Activated T-cell treated with anti-CD3 and anti-CD28 coated beads, Interleukin-2, amount 50 U/mL, for 24 hours (primary cell): ENCODE measurements at regions not wholly inside any gene's neighbourhood (a gene's known extent, or its start where the extent isn't known, plus 50 kb on each side); places are given as distances from the start of the nearest gene placed in this dataset.

ENCODE experiments used
- DNase-seq: peaks from one replicate; pipeline ENCODE4 v3.0.0-alpha.2; 2020
- H3K27ac Mint-ChIP-seq: 2 replicates; pipeline ENCODE4 v1.8.0; 2020; ENCODE audit warnings: mild to moderate bottlenecking, mixed read lengths
- H3K27me3 Mint-ChIP-seq: 2 replicates; pipeline ENCODE4 v1.8.0; 2020; ENCODE audit warnings: mixed read lengths
- H3K36me3 Mint-ChIP-seq: 2 replicates; pipeline ENCODE4 v1.8.0; 2020; ENCODE audit warnings: low read depth, mixed read lengths
- H3K4me1 Mint-ChIP-seq: 2 replicates; pipeline ENCODE4 v1.8.0; 2020; ENCODE audit warnings: low read depth, mixed read lengths
- H3K4me3 Mint-ChIP-seq: 2 replicates; pipeline ENCODE4 v1.8.0; 2020; ENCODE audit warnings: mild to moderate bottlenecking, moderate library complexity, mixed read lengths
- H3K9me3 Mint-ChIP-seq: 2 replicates; pipeline ENCODE4 v1.8.0; 2020; ENCODE audit warnings: mixed read lengths

- no peaks in the 10 kb centered on the region for H3K36me3 Mint-ChIP-seq
- no peak overlapping the region for H3K27ac Mint-ChIP-seq
- no peak for DNase-seq
- no peaks in the 10 kb centered on the region for H3K27me3 Mint-ChIP-seq
- no peak overlapping the region for H3K4me3 Mint-ChIP-seq
- H3K9me3 Mint-ChIP-seq = no peaks in the 10 kb centered on the region
- no peaks in the 10 kb centered on the region for H3K4me1 Mint-ChIP-seq
Observed at GRCh38 chr1:213821943-213822334, 165.8 kb upstream of the PROX1 start.

DNA sequence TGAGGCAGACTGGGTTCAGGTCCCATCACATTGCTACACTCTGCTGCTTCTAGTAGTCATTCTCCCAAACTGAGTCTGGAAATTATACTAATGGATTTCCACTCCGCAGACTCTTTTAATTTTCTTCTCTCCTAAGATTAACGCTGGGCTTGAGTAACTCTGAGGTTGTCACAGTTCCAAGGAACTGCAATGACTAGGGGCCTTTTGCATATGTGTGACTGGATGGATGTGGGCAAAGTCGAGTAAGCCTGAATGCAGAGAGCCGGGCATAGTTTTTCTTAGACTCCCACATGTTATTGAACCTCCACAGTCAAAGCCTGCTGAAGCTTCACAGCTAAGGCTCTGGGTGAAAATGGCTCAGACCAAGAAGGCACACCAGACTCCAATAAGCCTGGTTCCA, 160.9 kb upstream of the PROX1 start:
- Mint-ChIP-seq H3K27ac (no peak overlapping the region), H3K27me3 (no peaks in the 10 kb centered on the region), H3K4me3 (no peak overlapping the region), H3K36me3 (no peaks in the 10 kb centered on the region), H3K4me1 (no peaks in the 10 kb centered on the region), H3K9me3 (no peaks in the 10 kb centered on the region)
- DNase-seq = no peak

GRCh38 chr1:213828867-213829266, 158.9 kb upstream of the PROX1 start:
- H3K27ac Mint-ChIP-seq = no peak overlapping the region
- DNase-seq = no peak
- no peaks in the 10 kb centered on the region for H3K9me3 Mint-ChIP-seq
- no peaks in the 10 kb centered on the region for H3K4me1 Mint-ChIP-seq
- H3K27me3 Mint-ChIP-seq = no peaks in the 10 kb centered on the region
- H3K36me3 Mint-ChIP-seq = no peaks in the 10 kb centered on the region
- H3K4me3 Mint-ChIP-seq = no peak overlapping the region

GRCh38 chr1:213829780-213830179, 158.0 kb upstream of the PROX1 start:
- DNase-seq = no peak
- H3K9me3 Mint-ChIP-seq = no peaks in the 10 kb centered on the region
- no peak overlapping the region for H3K27ac Mint-ChIP-seq
- no peaks in the 10 kb centered on the region for H3K36me3 Mint-ChIP-seq
- no peak overlapping the region for H3K4me3 Mint-ChIP-seq
- no peaks in the 10 kb centered on the region for H3K27me3 Mint-ChIP-seq
- no peaks in the 10 kb centered on the region for H3K4me1 Mint-ChIP-seq

DNA sequence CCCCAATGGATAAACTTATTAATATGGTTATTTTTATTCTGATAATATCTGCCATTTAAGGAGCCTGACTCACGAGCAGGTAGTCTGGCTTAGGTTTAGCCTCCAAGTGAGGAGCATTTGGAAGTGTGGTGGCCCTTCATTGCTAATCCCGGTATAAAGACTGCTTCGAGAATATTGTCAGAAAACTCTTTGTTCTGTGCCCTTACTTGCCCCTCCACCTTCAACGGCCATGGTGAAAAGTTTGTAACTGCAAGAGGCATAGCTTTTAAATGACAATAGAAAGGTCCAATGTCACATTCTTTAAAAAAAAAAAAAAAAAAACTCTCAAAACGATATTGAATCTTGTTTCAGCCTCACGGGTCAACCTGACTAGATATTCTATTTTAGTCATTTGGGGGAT, 157.4 kb upstream of the PROX1 start:
- H3K36me3 Mint-ChIP-seq = no peaks in the 10 kb centered on the region
- no peak for DNase-seq
- H3K27me3 Mint-ChIP-seq = no peaks in the 10 kb centered on the region
- H3K4me1 Mint-ChIP-seq = no peaks in the 10 kb centered on the region
- no peak overlapping the region for H3K27ac Mint-ChIP-seq
- no peaks in the 10 kb centered on the region for H3K9me3 Mint-ChIP-seq
- H3K4me3 Mint-ChIP-seq = no peak overlapping the region

GRCh38 chr1:213840575-213840974, 147.2 kb upstream of the PROX1 start:
- Mint-ChIP-seq H3K4me3 (no peak overlapping the region), H3K4me1 (no peaks in the 10 kb centered on the region), H3K9me3 (no peaks in the 10 kb centered on the region), H3K27ac (no peak overlapping the region), H3K27me3 (no peaks in the 10 kb centered on the region), H3K36me3 (no peaks in the 10 kb centered on the region)
- no peak for DNase-seq

- no peak overlapping the region for H3K4me3 Mint-ChIP-seq
- no peaks in the 10 kb centered on the region for H3K36me3 Mint-ChIP-seq
- H3K9me3 Mint-ChIP-seq = no peaks in the 10 kb centered on the region
- H3K27me3 Mint-ChIP-seq = no peaks in the 10 kb centered on the region
- H3K4me1 Mint-ChIP-seq = peaks cover 5% of the 10 kb centered on the region
- DNase-seq = no peak
- no peak overlapping the region for H3K27ac Mint-ChIP-seq
Observed at GRCh38 chr1:213844632-213845031, 143.1 kb upstream of the PROX1 start.

DNA sequence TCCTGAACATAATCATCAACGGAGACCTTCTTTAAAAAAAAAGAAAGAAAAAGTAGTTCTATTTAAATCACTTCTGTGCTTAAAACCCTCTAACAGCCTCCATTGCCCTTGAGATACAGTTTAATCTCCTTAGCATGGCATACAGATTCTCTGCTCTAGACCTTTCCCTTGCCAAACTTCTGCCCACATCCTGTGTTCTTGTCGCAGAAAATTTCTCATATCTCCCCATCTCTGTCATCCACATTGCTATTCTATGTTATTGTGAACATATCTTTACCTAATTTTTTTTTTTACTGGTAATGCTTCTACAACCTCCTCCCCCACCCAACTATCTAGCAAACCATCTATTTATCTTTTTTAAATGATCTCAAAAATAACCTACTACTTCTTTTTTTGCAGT, 135.7 kb upstream of the PROX1 start:
- Mint-ChIP-seq H3K27me3 (no peaks in the 10 kb centered on the region), H3K36me3 (no peaks in the 10 kb centered on the region), H3K27ac (no peak overlapping the region), H3K4me1 (peaks cover 12% of the 10 kb centered on the region), H3K9me3 (no peaks in the 10 kb centered on the region), H3K4me3 (no peak overlapping the region)
- no peak for DNase-seq

GRCh38 chr1:213858581-213858980, 129.2 kb upstream of the PROX1 start:
- DNase-seq = no peak
- no peaks in the 10 kb centered on the region for H3K9me3 Mint-ChIP-seq
- H3K27me3 Mint-ChIP-seq = no peaks in the 10 kb centered on the region
- H3K27ac Mint-ChIP-seq = no peak overlapping the region
- no peaks in the 10 kb centered on the region for H3K36me3 Mint-ChIP-seq
- H3K4me3 Mint-ChIP-seq = no peak overlapping the region
- H3K4me1 Mint-ChIP-seq = peaks cover 8% of the 10 kb centered on the region

DNA sequence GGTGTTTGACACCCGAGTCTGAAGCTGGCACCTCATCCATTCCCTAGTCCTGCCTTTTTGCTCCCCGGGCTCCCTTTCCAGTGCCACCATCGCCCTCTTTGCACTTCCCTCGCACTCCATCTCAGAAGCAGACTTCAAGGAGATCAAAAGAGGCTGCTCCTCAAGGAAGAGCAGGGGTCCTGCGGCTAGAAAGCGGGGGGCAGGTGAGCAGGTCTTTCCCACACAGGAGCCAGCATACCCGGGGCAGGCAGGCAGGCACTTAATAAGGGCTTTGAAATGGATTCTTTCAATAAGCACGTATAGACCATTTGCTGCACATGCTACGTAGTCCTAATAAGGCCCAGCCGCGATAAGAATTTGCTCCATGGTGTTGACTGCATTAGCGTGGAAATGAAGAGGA, 125.9 kb upstream of the PROX1 start:
- Mint-ChIP-seq H3K27me3 (no peaks in the 10 kb centered on the region), H3K4me3 (no peak overlapping the region), H3K9me3 (no peaks in the 10 kb centered on the region), H3K36me3 (no peaks in the 10 kb centered on the region), H3K4me1 (no peaks in the 10 kb centered on the region), H3K27ac (no peak overlapping the region)
- DNase-seq = no peak

- DNase-seq = no peak
- Mint-ChIP-seq H3K9me3 (no peaks in the 10 kb centered on the region), H3K27ac (no peak overlapping the region), H3K27me3 (no peaks in the 10 kb centered on the region), H3K4me1 (no peaks in the 10 kb centered on the region), H3K4me3 (no peak overlapping the region), H3K36me3 (no peaks in the 10 kb centered on the region)
Observed at GRCh38 chr1:213864091-213864490, 123.7 kb upstream of the PROX1 start.

DNA sequence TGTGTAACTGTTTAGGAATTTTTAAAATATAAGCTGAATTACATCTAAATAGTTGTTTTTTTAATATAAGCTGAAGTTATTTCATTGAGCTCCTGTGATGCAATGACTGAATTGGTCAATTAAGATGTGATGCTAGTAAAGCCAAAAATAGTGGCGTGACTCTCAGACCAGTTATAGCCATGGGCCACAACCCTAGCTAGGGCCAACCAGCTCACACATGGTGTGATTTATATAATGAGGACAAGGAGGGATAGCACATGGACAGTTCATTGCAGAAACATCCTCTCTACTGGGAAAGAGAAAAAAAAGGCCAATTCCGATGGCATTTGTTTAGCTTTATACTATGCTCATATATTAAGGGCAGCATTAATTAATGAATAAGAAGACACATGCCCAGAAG, 119.3 kb upstream of the PROX1 start:
- Mint-ChIP-seq H3K9me3 (no peaks in the 10 kb centered on the region), H3K36me3 (no peaks in the 10 kb centered on the region), H3K4me1 (peaks cover 23% of the 10 kb centered on the region), H3K4me3 (no peak overlapping the region), H3K27me3 (no peaks in the 10 kb centered on the region), H3K27ac (no peak overlapping the region)
- no peak for DNase-seq

DNA sequence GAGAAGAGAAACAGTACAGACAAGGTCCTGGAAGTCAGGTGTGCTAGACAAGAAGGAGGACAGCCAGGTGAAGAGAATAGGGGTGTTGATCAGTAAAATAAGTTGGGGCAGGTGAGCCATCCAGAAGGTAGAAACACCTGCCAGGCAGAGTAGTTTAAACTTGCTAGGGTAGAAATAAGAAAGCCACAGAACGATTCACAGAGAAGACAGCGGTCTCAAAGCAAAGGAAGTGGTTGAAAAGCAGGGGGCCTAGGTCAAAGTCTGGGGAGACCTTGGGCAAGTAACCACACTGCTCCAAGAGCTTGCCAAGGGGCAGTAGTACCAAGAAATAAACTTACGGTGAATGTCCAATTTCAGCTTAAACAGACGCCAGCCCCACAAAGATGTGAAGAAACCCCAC, 116.6 kb upstream of the PROX1 start:
- H3K4me3 Mint-ChIP-seq = no peak overlapping the region
- H3K27ac Mint-ChIP-seq = no peak overlapping the region
- no peak for DNase-seq
- H3K9me3 Mint-ChIP-seq = no peaks in the 10 kb centered on the region
- peaks cover 23% of the 10 kb centered on the region for H3K4me1 Mint-ChIP-seq
- H3K36me3 Mint-ChIP-seq = no peaks in the 10 kb centered on the region
- no peaks in the 10 kb centered on the region for H3K27me3 Mint-ChIP-seq

DNA sequence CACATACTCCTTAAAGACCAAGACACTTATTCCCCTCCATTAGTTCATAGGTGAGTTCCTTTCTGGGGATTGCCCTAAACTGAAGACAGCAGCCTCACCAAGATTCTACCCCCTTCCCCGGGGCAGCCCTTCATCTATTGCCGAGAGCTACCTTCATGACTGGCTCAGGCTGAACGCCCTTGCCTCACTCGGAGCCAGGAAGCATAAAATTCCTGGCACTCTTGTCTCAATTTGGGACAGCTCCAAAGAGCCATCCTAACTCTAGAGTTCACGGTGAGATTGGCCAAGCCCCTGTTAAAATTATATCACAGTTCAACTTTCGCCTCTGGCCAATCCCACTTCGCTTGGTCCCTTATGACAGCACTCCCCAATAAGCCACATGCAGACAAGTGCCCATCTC, 113.0 kb upstream of the PROX1 start:
- Mint-ChIP-seq H3K27me3 (no peaks in the 10 kb centered on the region), H3K4me3 (no peak overlapping the region), H3K27ac (no peak overlapping the region), H3K4me1 (peaks cover 26% of the 10 kb centered on the region), H3K9me3 (no peaks in the 10 kb centered on the region), H3K36me3 (no peaks in the 10 kb centered on the region)
- DNase-seq = no peak

- no peak for DNase-seq
- Mint-ChIP-seq H3K27me3 (no peaks in the 10 kb centered on the region), H3K27ac (no peak overlapping the region), H3K4me1 (peaks cover 8% of the 10 kb centered on the region), H3K36me3 (no peaks in the 10 kb centered on the region), H3K9me3 (no peaks in the 10 kb centered on the region), H3K4me3 (no peak overlapping the region)
Observed at GRCh38 chr1:213876531-213876930, 111.2 kb upstream of the PROX1 start.

DNA sequence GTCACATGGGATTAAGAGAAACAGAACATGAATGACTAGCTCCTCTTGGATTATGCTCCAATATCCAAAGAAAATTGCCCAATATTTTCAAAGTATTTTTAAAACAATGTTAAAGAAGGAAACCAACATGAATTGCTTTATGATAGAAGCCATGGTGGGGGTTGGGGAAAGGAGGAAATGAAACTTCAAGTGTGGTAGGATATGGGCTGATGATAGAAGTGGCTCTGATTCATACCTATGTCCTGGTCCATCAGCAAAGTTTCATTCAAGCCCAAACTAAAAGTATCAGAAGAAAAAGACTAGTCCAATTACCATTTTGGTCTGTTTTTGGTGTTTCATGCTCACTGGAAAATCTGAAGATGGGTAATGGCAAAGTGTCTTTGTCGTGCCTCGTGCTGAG, 104.2 kb upstream of the PROX1 start:
- Mint-ChIP-seq H3K36me3 (no peaks in the 10 kb centered on the region), H3K4me3 (no peak overlapping the region), H3K27me3 (no peaks in the 10 kb centered on the region), H3K27ac (no peak overlapping the region), H3K4me1 (peaks cover 5% of the 10 kb centered on the region), H3K9me3 (no peaks in the 10 kb centered on the region)
- DNase-seq = no peak
